ENCODE measurements at regions not wholly inside any gene's neighbourhood (a gene's known extent, or its start where the extent isn't known, plus 50 kb on each side); places are given as distances from the start of the nearest gene placed in this dataset.

GRCh38 chr2:236862961-236863728, 222.5 kb upstream of the COPS8 start:
- TF ChIP-seq CTCF (IDR thresholded peaks at IDR 0.05; ENCODE audit: low read depth, low read length, missing control alignments): no peak
- no peak overlapping the region for H3K4me3 ChIP-seq (replicated peaks; ENCODE audit: low read depth, low read length)
- peak; percentile 90 for DNase-seq (ENCODE audit: extremely low read depth, low read depth)

- no peak for TF ChIP-seq CTCF (IDR thresholded peaks at IDR 0.05; ENCODE audit: low read depth, low read length, missing control alignments)
- DNase-seq (ENCODE audit: extremely low read depth, low read depth): no peak
- H3K4me3 ChIP-seq (replicated peaks; ENCODE audit: low read depth, low read length): no peak overlapping the region
Observed at GRCh38 chr2:236863729-236864126, 222.0 kb upstream of the COPS8 start.

GRCh38 chr2:236865052-236865451, 220.6 kb upstream of the COPS8 start:
- H3K4me3 ChIP-seq (replicated peaks; ENCODE audit: low read depth, low read length): no peak overlapping the region
- TF ChIP-seq CTCF (IDR thresholded peaks at IDR 0.05; ENCODE audit: low read depth, low read length, missing control alignments): no peak
- no peak for DNase-seq (ENCODE audit: extremely low read depth, low read depth)

- no peak overlapping the region for H3K4me3 ChIP-seq (replicated peaks; ENCODE audit: low read depth, low read length)
- DNase-seq (ENCODE audit: extremely low read depth, low read depth): no peak
- TF ChIP-seq CTCF (IDR thresholded peaks at IDR 0.05; ENCODE audit: low read depth, low read length, missing control alignments): no peak
Observed at GRCh38 chr2:236866542-236867340, 218.9 kb upstream of the COPS8 start.

- H3K4me3 ChIP-seq (replicated peaks; ENCODE audit: low read depth, low read length): no peak overlapping the region
- TF ChIP-seq CTCF (IDR thresholded peaks at IDR 0.05; ENCODE audit: low read depth, low read length, missing control alignments): no peak
- DNase-seq (ENCODE audit: extremely low read depth, low read depth): peak; percentile 78
Observed at GRCh38 chr2:236867441-236868260, 218.0 kb upstream of the COPS8 start.

- no peak overlapping the region for H3K4me3 ChIP-seq (replicated peaks; ENCODE audit: low read depth, low read length)
- no peak for TF ChIP-seq CTCF (IDR thresholded peaks at IDR 0.05; ENCODE audit: low read depth, low read length, missing control alignments)
- DNase-seq (ENCODE audit: extremely low read depth, low read depth): no peak
Observed at GRCh38 chr2:236870370-236870769, 215.3 kb upstream of the COPS8 start.
